HepG2 (cell line): ENCODE measurements at regions not wholly inside any gene's neighbourhood (a gene's known extent, or its start where the extent isn't known, plus 50 kb on each side); places are given as distances from the start of the nearest gene placed in this dataset.

Source experiments
- ATAC-seq: fragments of 200-7000 bp; cut with Tn5 transposase; 3 replicates; pipeline ENCODE4 v1.9.1; 2020; ENCODE audit warnings: mild to moderate bottlenecking, moderate library complexity
- BruUV-seq: library from RNA; stranded (reverse); fragments of 400-500 nt; replicated peaks from 2 replicates; lab custom pipeline; 2021; lab: Mats Ljungman, UMichigan
- CTCF ChIA-PET: fragments of 300-600 bp; formaldehyde crosslinking; extraction: SDS; loops from one replicate; lab custom pipeline; 2021; ENCODE audit warnings: low total read pairs, inconsistent platforms, low intra/inter-chr PET ratio; lab: Yijun Ruan, JAX
- POLR2A ChIA-PET: fragments of 350-600 bp; sonication (Branson Sonifier 250); formaldehyde crosslinking; loops from one replicate; lab custom pipeline; 2020; ENCODE audit warnings: antibody characterized with exemption, inconsistent platforms; lab: Yijun Ruan, JAX
- DNase-seq: peaks from one replicate; pipeline ENCODE4 v3.0.0-alpha.2; 2015; ENCODE audit warnings: low spot score
- FAIRE-seq: peaks from 3 replicates; lab custom pipeline; 2011; peaks lifted over from hg19 to GRCh38; lab: Jason Lieb, UNC
- H2AFZ ChIP-seq: one replicate; pipeline ENCODE4 v1.6.1; 2011; ENCODE audit warnings: low read length, inconsistent platforms
- H3K27ac ChIP-seq: fragments of 300-600 bp; 3 replicates; pipeline ENCODE4 v1.8.0; 2011; ENCODE audit warnings: mixed run types, mild to moderate bottlenecking, mixed read lengths, low read length, inconsistent platforms; ENCODE audit not compliant: insufficient read depth; ENCODE audit errors: extremely low read length
- H3K27me3 ChIP-seq, 2 experiments: fragments of 200-600 bp in 1 of 2; 2 replicates in 1 of 2; 3 replicates in 1 of 2; pipeline versions ENCODE4 v1.6.0 to v1.8.0; 2011; ENCODE audit warnings: low read length in 2 of 2, mild to moderate bottlenecking in 2 of 2, moderate library complexity in 2 of 2, inconsistent platforms in 1 of 2; ENCODE audit not compliant: insufficient read depth in 2 of 2, control insufficient read depth in 1 of 2
- H3K36me3 ChIP-seq, 2 experiments: fragments of 200-600 bp in 1 of 2; replicated peaks in 1 of 2; 2 replicates in 1 of 2; 3 replicates in 1 of 2; pipeline versions ENCODE4 v1.5.1 to v1.8.0; 2011; ENCODE audit warnings: low read length in 2 of 2, inconsistent platforms in 1 of 2; ENCODE audit not compliant: insufficient read depth in 2 of 2, control insufficient read depth in 1 of 2
- H3K4me1 ChIP-seq: 2 replicates; pipeline ENCODE4 v1.5.1; 2012; ENCODE audit warnings: low read length, inconsistent platforms; ENCODE audit not compliant: insufficient read depth
- H3K4me2 ChIP-seq: 2 replicates; pipeline ENCODE4 v1.6.0; 2011; ENCODE audit warnings: low read depth, low read length, inconsistent platforms
- H3K4me3 ChIP-seq, 3 experiments: fragments of 200-600 bp in 1 of 3; sonication (generic), shearing (Covaris generic) in 1 of 3; replicated peaks in 1 of 3; 2 replicates each; pipeline ENCODE4 v1.5.1; 2011 to 2016; ENCODE audit warnings: low read length in 3 of 3, inconsistent platforms in 2 of 3, low read depth in 2 of 3, mild to moderate bottlenecking in 2 of 3, control low read depth in 1 of 3, mixed read lengths in 1 of 3; ENCODE audit not compliant: insufficient read depth in 1 of 3
- H3K79me2 ChIP-seq: one replicate; pipeline ENCODE4 v1.6.1; 2011; ENCODE audit warnings: low read length, inconsistent platforms; ENCODE audit not compliant: insufficient read depth
- H3K9ac ChIP-seq: 2 replicates; pipeline ENCODE4 v1.6.0; 2011; ENCODE audit warnings: mild to moderate bottlenecking, low read depth, low read length, inconsistent platforms; ENCODE audit not compliant: insufficient read depth
- H3K9me3 ChIP-seq: 2 replicates; pipeline ENCODE4 v1.5.1; 2012; ENCODE audit warnings: mild to moderate bottlenecking, low read length
- H4K20me1 ChIP-seq: 2 replicates; pipeline ENCODE4 v1.6.0; 2011; ENCODE audit warnings: inconsistent platforms, mild to moderate bottlenecking, low read length, moderate library complexity; ENCODE audit not compliant: insufficient read depth
- AKAP8 ChIP-seq: sonication (generic); formaldehyde crosslinking; IDR thresholded peaks from 2 replicates; pipeline ENCODE4 v1.5.1; 2020; ENCODE audit warnings: mild to moderate bottlenecking, missing genetic modification reagents
- ATM ChIP-seq: fragments of 450-650 bp; IDR thresholded peaks from 2 replicates; pipeline ENCODE4 v1.7.1; 2017; ENCODE audit warnings: mild to moderate bottlenecking, borderline replicate concordance
- BCL6 ChIP-seq: IDR thresholded peaks from 2 replicates; pipeline ENCODE4 v1.6.1; 2016; ENCODE audit warnings: missing genetic modification reagents, missing compliant biosample characterization
- FOXA1 ChIP-seq, 2 experiments: fragments of 450-650 bp in 1 of 2; sonication (generic) in 1 of 2; formaldehyde crosslinking in 1 of 2; IDR thresholded peaks; 2 replicates each; pipeline versions ENCODE4 v1.4.0 to v1.6.1; 2016 to 2020; ENCODE audit warnings: missing genetic modification reagents in 1 of 2
- HNRNPK ChIP-seq: fragments of 200-400 bp; formaldehyde crosslinking; IDR thresholded peaks from 2 replicates; pipeline ENCODE4 v1.6.1; 2018; ENCODE audit warnings: low read length, low read depth, moderate library complexity, mild to moderate bottlenecking; ENCODE audit not compliant: poor library complexity, severe bottlenecking
- HOXA9 ChIP-seq: sonication (generic); formaldehyde crosslinking; IDR thresholded peaks from 2 replicates; pipeline ENCODE4 v1.8.1; 2022; ENCODE audit warnings: missing genetic modification reagents, mild to moderate bottlenecking, moderate library complexity, borderline replicate concordance
- IRX3 ChIP-seq: sonication (generic); formaldehyde crosslinking; IDR thresholded peaks from 2 replicates; pipeline ENCODE4 v1.8.1; 2023; ENCODE audit warnings: mild to moderate bottlenecking, low read depth, missing genetic modification reagents, borderline replicate concordance
- RARG ChIP-seq: sonication (generic); formaldehyde crosslinking; IDR thresholded peaks from 2 replicates; pipeline ENCODE4 v1.4.0; 2020; ENCODE audit warnings: low read depth, mild to moderate bottlenecking, missing genetic modification reagents
- RXRA ChIP-seq: sonication (generic); formaldehyde crosslinking; IDR thresholded peaks from 2 replicates; pipeline ENCODE4 v1.5.1; 2020; ENCODE audit warnings: missing genetic modification reagents
- SOX13 ChIP-seq, 3 experiments: fragments of 450-650 bp in 1 of 3; sonication (generic) in 1 of 3; formaldehyde crosslinking in 1 of 3; IDR thresholded peaks in 2 of 3; conservative IDR thresholded peaks in 1 of 3; 2 replicates each; pipeline versions ENCODE4 v1.5.0 to v1.6.1; 2016 to 2020; ENCODE audit warnings: antibody characterized with exemption in 1 of 3, mild to moderate bottlenecking in 1 of 3, missing compliant biosample characterization in 1 of 3, missing genetic modification reagents in 1 of 3, moderate library complexity in 1 of 3
- SP5 ChIP-seq: IDR thresholded peaks from 2 replicates; pipeline ENCODE4 v1.6.1; 2016; ENCODE audit warnings: low read depth, borderline replicate concordance
- ZHX1 ChIP-seq: sonication (generic); formaldehyde crosslinking; IDR thresholded peaks from 2 replicates; pipeline ENCODE4 v1.8.1; 2022; ENCODE audit warnings: low read depth, mild to moderate bottlenecking, missing genetic modification reagents
- ZNF501 ChIP-seq: sonication (generic); formaldehyde crosslinking; IDR thresholded peaks from 2 replicates; pipeline ENCODE4 v1.5.1; 2020; ENCODE audit warnings: mild to moderate bottlenecking, moderate library complexity, missing genetic modification reagents
- ZNF75D ChIP-seq: sonication (generic); formaldehyde crosslinking; IDR thresholded peaks from 2 replicates; pipeline ENCODE4 v1.8.1; 2023; ENCODE audit warnings: missing genetic modification reagents, mild to moderate bottlenecking, borderline replicate concordance
- ZNF761 ChIP-seq: sonication (generic); formaldehyde crosslinking; conservative IDR thresholded peaks from 2 replicates; pipeline ENCODE4 v1.4.0; 2020; ENCODE audit warnings: mild to moderate bottlenecking, missing genetic modification reagents
- WGBS: methylation state at CpG from one replicate; pipeline ENCODE4 v1.1.6; 2017; ENCODE audit warnings: low lambda C conversion rate; 5-methylcytosine and 5-hydroxymethylcytosine counted together
- in situ Hi-C: cut with HindIII; loops from 2 replicates; pipeline ENCODE4 v1.10.0; 2017; ENCODE audit warnings: low pct_unique_long_range_greater_than_20kb; ENCODE audit not compliant: extremely low pct_ligation_motif_present
- intact Hi-C: fragments of 100-400 bp; cut with micrococcal nuclease; formaldehyde crosslinking; loops from one replicate; pipeline ENCODE4 v1.10.0; 2022; ENCODE audit not compliant: unreplicated experiment

- no peak for FAIRE-seq
- ATAC-seq = no peak
- H3K79me2 ChIP-seq = no peaks in the 10 kb centered on the region
- no peak overlapping the region for H3K27ac ChIP-seq
- no peak overlapping the region for H3K4me2 ChIP-seq
- peaks cover 6% of the 10 kb centered on the region for H3K9me3 ChIP-seq
- H3K36me3 ChIP-seq = no peaks in the 10 kb centered on the region
- CTCF ChIA-PET = no interaction called here
- TF ChIP-seq SOX13 (IDR thresholded peaks at IDR 0.05) (no peak), SOX13 (CRISPR knock-in tag; conservative IDR thresholded peaks at IDR 0.05 in 1 of 2, IDR thresholded peaks at IDR 0.05 in 1 of 2) (no peak), HOXA9 (no peak), BCL6 (CRISPR knock-in tag) (no peak), RXRA (CRISPR knock-in tag) (no peak), SP5 (CRISPR knock-in tag) (no peak), ZNF761 (CRISPR knock-in tag) (no peak), ZNF75D (no peak), RARG (CRISPR knock-in tag) (no peak), ZNF501 (no peak), AKAP8 (no peak)
- DNase-seq = no peak
- no peaks in the 10 kb centered on the region for H3K4me1 ChIP-seq
- POLR2A ChIA-PET = no interaction called here
- WGBS = 0% methylated on average over 1 of the region's 1 CpG
- no peak overlapping the region for H3K9ac ChIP-seq
- no peak overlapping the region for H2AFZ ChIP-seq
- no peaks in the 10 kb centered on the region for H4K20me1 ChIP-seq
- H3K27me3 ChIP-seq = no peaks in the 10 kb centered on the region
- intact Hi-C loops (no loop called here), in situ Hi-C loops (no loop called here)
- H3K4me3 ChIP-seq = no peak overlapping the region
- no TSS peak for BruUV-seq
These were observed 973.5 kb downstream of the CDH11 start for GRCh38 chr16:64148356-64148755.

GRCh38 chr16:64147941-64148340 lies 973.9 kb downstream of the CDH11 start:
- Histone ChIP-seq H3K27ac (no peak overlapping the region), H3K9me3 (peaks cover 6% of the 10 kb centered on the region), H3K27me3 (no peaks in the 10 kb centered on the region), H3K4me3 (no peak overlapping the region), H3K4me1 (no peaks in the 10 kb centered on the region), H2AFZ (no peak overlapping the region), H3K4me2 (no peak overlapping the region), H4K20me1 (no peaks in the 10 kb centered on the region), H3K79me2 (no peaks in the 10 kb centered on the region), H3K36me3 (no peaks in the 10 kb centered on the region)
- 24% methylated on average over 3 of the region's 3 CpGs for WGBS
- DNase-seq (no peak), ATAC-seq (no peak)
- BruUV-seq = no TSS peak
- ChIA-PET POLR2A (no interaction called here), CTCF (no interaction called here)
- peak; percentile 31; the same call in 1 of the 2 replicates for TF ChIP-seq FOXA1 (IDR thresholded peaks at IDR 0.05)
- no peak for TF ChIP-seq FOXA1 (CRISPR knock-in tag; IDR thresholded peaks at IDR 0.05)
- no peak for TF ChIP-seq ATM
- peak; percentile 62 for TF ChIP-seq HNRNPK
- no peak for TF ChIP-seq ZHX1 (CRISPR knock-in tag)
- no peak for TF ChIP-seq IRX3 (CRISPR knock-in tag)
- TF ChIP-seq, all 625 proteins: peak for 2
- no peak overlapping the region for H3K9ac ChIP-seq
- no peak for FAIRE-seq
- in situ Hi-C loops = no loop called here
- intact Hi-C loops = no loop called here
